ENCODE measurements at regions not wholly inside any gene's neighbourhood (a gene's known extent, or its start where the extent isn't known, plus 50 kb on each side); places are given as distances from the start of the nearest gene placed in this dataset.

- H3K4me3 ChIP-seq (ENCODE audit: extremely low read depth, insufficient read depth, low read length, poor library complexity, severe bottlenecking) = no peak overlapping the region
- peaks cover 9% of the 10 kb centered on the region for H3K4me1 ChIP-seq (ENCODE audit: control insufficient read depth, insufficient read depth, low read length, poor library complexity, severe bottlenecking)
- no peaks in the 10 kb centered on the region for H3K9me3 ChIP-seq (ENCODE audit: control insufficient read depth, low read length)
- no peaks in the 10 kb centered on the region for H3K36me3 ChIP-seq (ENCODE audit: control insufficient read depth, insufficient read depth, low read length)
- no peak overlapping the region for H3K27ac ChIP-seq (ENCODE audit: low read depth, low read length, severe bottlenecking)
- WGBS, 2 experiments (ENCODE audit: insufficient coverage in 2 of 2) = 75 to 100% methylated on average over 1 to 2 of the region's 4 CpGs
Observed at GRCh38 chr5:61670941-61671340, 338.9 kb downstream of the ZSWIM6 start.

GRCh38 chr5:61673007-61673735 is 341.1 kb downstream of the ZSWIM6 start:
- WGBS, 2 experiments (ENCODE audit: insufficient coverage in 2 of 2) = 89 to 93% methylated on average over 7 to 8 of the region's 9 CpGs

GRCh38 chr5:61674378-61674777 is 342.3 kb downstream of the ZSWIM6 start:
- WGBS, 2 experiments (ENCODE audit: insufficient coverage in 2 of 2) = 92% methylated on average over 2 to 4 of the region's 4 CpGs
- Histone ChIP-seq H3K9me3 (ENCODE audit: control insufficient read depth, low read length) (no peaks in the 10 kb centered on the region), H3K4me1 (ENCODE audit: control insufficient read depth, insufficient read depth, low read length, poor library complexity, severe bottlenecking) (peaks cover 9% of the 10 kb centered on the region), H3K36me3 (ENCODE audit: control insufficient read depth, insufficient read depth, low read length) (no peaks in the 10 kb centered on the region), H3K4me3 (ENCODE audit: extremely low read depth, insufficient read depth, low read length, poor library complexity, severe bottlenecking) (no peak overlapping the region), H3K27ac (ENCODE audit: low read depth, low read length, severe bottlenecking) (no peak overlapping the region)

More at GRCh38 chr5:61673007-61673735, 341.1 kb downstream of the ZSWIM6 start:
- peaks cover 9% of the 10 kb centered on the region for H3K4me1 ChIP-seq (ENCODE audit: control insufficient read depth, insufficient read depth, low read length, poor library complexity, severe bottlenecking)
- no peaks in the 10 kb centered on the region for H3K9me3 ChIP-seq (ENCODE audit: control insufficient read depth, low read length)
- no peak overlapping the region for H3K4me3 ChIP-seq (ENCODE audit: extremely low read depth, insufficient read depth, low read length, poor library complexity, severe bottlenecking)
- H3K27ac ChIP-seq (ENCODE audit: low read depth, low read length, severe bottlenecking) = no peak overlapping the region
- H3K36me3 ChIP-seq (ENCODE audit: control insufficient read depth, insufficient read depth, low read length) = no peaks in the 10 kb centered on the region

- Histone ChIP-seq H3K36me3 (ENCODE audit: control insufficient read depth, insufficient read depth, low read length) (no peaks in the 10 kb centered on the region), H3K27ac (ENCODE audit: low read depth, low read length, severe bottlenecking) (no peak overlapping the region), H3K4me1 (ENCODE audit: control insufficient read depth, insufficient read depth, low read length, poor library complexity, severe bottlenecking) (peaks cover 9% of the 10 kb centered on the region), H3K4me3 (ENCODE audit: extremely low read depth, insufficient read depth, low read length, poor library complexity, severe bottlenecking) (no peak overlapping the region), H3K9me3 (ENCODE audit: control insufficient read depth, low read length) (no peaks in the 10 kb centered on the region)
- 89 to 95% methylated on average over 4 to 5 of the region's 5 CpGs for WGBS, 2 experiments (ENCODE audit: insufficient coverage in 2 of 2)
Observed at GRCh38 chr5:61675015-61675692, 343.1 kb downstream of the ZSWIM6 start.

- WGBS, 2 experiments (ENCODE audit: insufficient coverage in 2 of 2) = 95 to 100% methylated on average over 1 to 2 of the region's 2 CpGs
- H3K9me3 ChIP-seq (ENCODE audit: control insufficient read depth, low read length) = no peaks in the 10 kb centered on the region
- H3K27ac ChIP-seq (ENCODE audit: low read depth, low read length, severe bottlenecking) = no peak overlapping the region
- H3K4me1 ChIP-seq (ENCODE audit: control insufficient read depth, insufficient read depth, low read length, poor library complexity, severe bottlenecking) = peaks cover 9% of the 10 kb centered on the region
- H3K4me3 ChIP-seq (ENCODE audit: extremely low read depth, insufficient read depth, low read length, poor library complexity, severe bottlenecking) = no peak overlapping the region
- no peaks in the 10 kb centered on the region for H3K36me3 ChIP-seq (ENCODE audit: control insufficient read depth, insufficient read depth, low read length)
Observed at GRCh38 chr5:61677220-61677619, 345.2 kb downstream of the ZSWIM6 start.

- Histone ChIP-seq H3K4me3 (ENCODE audit: extremely low read depth, insufficient read depth, low read length, poor library complexity, severe bottlenecking) (no peak overlapping the region), H3K4me1 (ENCODE audit: control insufficient read depth, insufficient read depth, low read length, poor library complexity, severe bottlenecking) (peaks cover 5% of the 10 kb centered on the region), H3K27ac (ENCODE audit: low read depth, low read length, severe bottlenecking) (no peak overlapping the region), H3K36me3 (ENCODE audit: control insufficient read depth, insufficient read depth, low read length) (no peaks in the 10 kb centered on the region), H3K9me3 (ENCODE audit: control insufficient read depth, low read length) (no peaks in the 10 kb centered on the region)
- 63 to 71% methylated on average over 1 to 3 of the region's 4 CpGs for WGBS, 2 experiments (ENCODE audit: insufficient coverage in 2 of 2)
Observed at GRCh38 chr5:61678966-61679365, 346.9 kb downstream of the ZSWIM6 start.

- peaks cover 5% of the 10 kb centered on the region for H3K4me1 ChIP-seq (ENCODE audit: control insufficient read depth, insufficient read depth, low read length, poor library complexity, severe bottlenecking)
- H3K9me3 ChIP-seq (ENCODE audit: control insufficient read depth, low read length) = no peaks in the 10 kb centered on the region
- H3K4me3 ChIP-seq (ENCODE audit: extremely low read depth, insufficient read depth, low read length, poor library complexity, severe bottlenecking) = no peak overlapping the region
- WGBS, 2 experiments (ENCODE audit: insufficient coverage in 2 of 2) = 78 to 100% methylated on average over 3 of the region's 3 CpGs
- H3K27ac ChIP-seq (ENCODE audit: low read depth, low read length, severe bottlenecking) = no peak overlapping the region
- no peaks in the 10 kb centered on the region for H3K36me3 ChIP-seq (ENCODE audit: control insufficient read depth, insufficient read depth, low read length)
Observed at GRCh38 chr5:61679562-61679961, 347.5 kb downstream of the ZSWIM6 start.

- Histone ChIP-seq H3K4me1 (ENCODE audit: control insufficient read depth, insufficient read depth, low read length, poor library complexity, severe bottlenecking) (peaks cover 2% of the 10 kb centered on the region), H3K9me3 (ENCODE audit: control insufficient read depth, low read length) (no peaks in the 10 kb centered on the region), H3K4me3 (ENCODE audit: extremely low read depth, insufficient read depth, low read length, poor library complexity, severe bottlenecking) (no peak overlapping the region), H3K36me3 (ENCODE audit: control insufficient read depth, insufficient read depth, low read length) (no peaks in the 10 kb centered on the region), H3K27ac (ENCODE audit: low read depth, low read length, severe bottlenecking) (no peak overlapping the region)
- WGBS, 2 experiments (ENCODE audit: insufficient coverage in 2 of 2) = 100% methylated on average over 1 of the region's 2 CpGs; no CpG with 5 or more reads in 1 of the 2 experiments
Observed at GRCh38 chr5:61680247-61680646, 348.2 kb downstream of the ZSWIM6 start.

- H3K4me3 ChIP-seq (ENCODE audit: extremely low read depth, insufficient read depth, low read length, poor library complexity, severe bottlenecking) = no peak overlapping the region
- H3K9me3 ChIP-seq (ENCODE audit: control insufficient read depth, low read length) = no peaks in the 10 kb centered on the region
- WGBS, 2 experiments (ENCODE audit: insufficient coverage in 2 of 2) = 80% methylated on average over 2 of the region's 5 CpGs; no CpG with 5 or more reads in 1 of the 2 experiments
- no peak overlapping the region for H3K27ac ChIP-seq (ENCODE audit: low read depth, low read length, severe bottlenecking)
- no peaks in the 10 kb centered on the region for H3K36me3 ChIP-seq (ENCODE audit: control insufficient read depth, insufficient read depth, low read length)
- no peaks in the 10 kb centered on the region for H3K4me1 ChIP-seq (ENCODE audit: control insufficient read depth, insufficient read depth, low read length, poor library complexity, severe bottlenecking)
Observed at GRCh38 chr5:61683148-61683547, 351.1 kb downstream of the ZSWIM6 start.

GRCh38 chr5:61683926-61684325 is 351.9 kb downstream of the ZSWIM6 start:
- WGBS, 2 experiments (ENCODE audit: insufficient coverage in 2 of 2) = no CpG with 5 or more reads among the region's 2 CpGs
- H3K9me3 ChIP-seq (ENCODE audit: control insufficient read depth, low read length) = no peaks in the 10 kb centered on the region

More at GRCh38 chr5:61683926-61684325, 351.9 kb downstream of the ZSWIM6 start:
- Histone ChIP-seq H3K36me3 (ENCODE audit: control insufficient read depth, insufficient read depth, low read length) (no peaks in the 10 kb centered on the region), H3K27ac (ENCODE audit: low read depth, low read length, severe bottlenecking) (no peak overlapping the region), H3K4me1 (ENCODE audit: control insufficient read depth, insufficient read depth, low read length, poor library complexity, severe bottlenecking) (no peaks in the 10 kb centered on the region), H3K4me3 (ENCODE audit: extremely low read depth, insufficient read depth, low read length, poor library complexity, severe bottlenecking) (no peak overlapping the region)

All from mesodermal cell (in vitro differentiated cells).